HG03432 (cell line): ENCODE measurements at regions not wholly inside any gene's neighbourhood (a gene's known extent, or its start where the extent isn't known, plus 50 kb on each side); places are given as distances from the start of the nearest gene placed in this dataset.

ENCODE experiments used
- ATAC-seq: cut with Tn5 transposase; IDR thresholded peaks from one replicate; pipeline ENCODE4 v1.9.1; 2021; ENCODE audit warnings: mild to moderate bottlenecking, moderate library complexity; ENCODE audit not compliant: unreplicated experiment

DNA sequence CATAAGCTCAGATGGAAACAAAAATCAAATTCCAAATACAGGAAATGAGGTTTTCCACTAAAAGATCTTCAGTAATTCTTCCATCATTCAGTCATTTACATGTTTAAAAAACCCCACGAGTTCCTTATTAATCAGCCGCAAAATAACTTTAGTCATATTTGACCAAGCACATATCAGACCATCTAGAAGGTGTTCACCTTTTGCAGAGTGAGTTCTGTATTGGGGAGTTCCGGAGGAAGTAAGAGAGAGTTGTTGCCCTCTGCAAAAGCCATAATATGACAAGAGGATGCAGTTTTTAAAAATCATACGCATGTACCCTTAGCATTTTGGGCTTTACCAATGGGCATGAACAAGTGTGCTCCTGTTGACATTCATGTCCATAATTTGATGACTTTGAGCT lies 61.6 kb downstream of the CCR1 start:
- no peak for ATAC-seq

DNA sequence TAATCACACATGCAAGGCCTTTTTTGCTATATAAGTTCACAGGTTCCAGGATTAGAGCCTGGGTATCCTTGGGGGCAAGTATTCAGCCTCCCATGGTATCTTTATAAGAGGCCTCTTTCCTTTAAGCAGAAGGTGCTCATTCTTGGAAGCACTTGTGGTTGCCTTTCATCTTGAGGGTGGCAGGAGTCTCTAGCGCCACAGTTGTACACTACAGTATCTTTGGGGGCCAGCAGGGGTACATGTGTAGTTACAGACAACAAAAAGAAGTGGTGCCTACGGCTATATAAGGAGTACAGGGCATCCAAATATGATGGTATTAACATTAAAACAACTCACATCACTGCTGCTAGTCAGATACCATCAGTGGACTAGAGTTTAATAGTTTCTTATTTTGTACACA lies 62.1 kb downstream of the CCR1 start:
- ATAC-seq, result no peak

DNA sequence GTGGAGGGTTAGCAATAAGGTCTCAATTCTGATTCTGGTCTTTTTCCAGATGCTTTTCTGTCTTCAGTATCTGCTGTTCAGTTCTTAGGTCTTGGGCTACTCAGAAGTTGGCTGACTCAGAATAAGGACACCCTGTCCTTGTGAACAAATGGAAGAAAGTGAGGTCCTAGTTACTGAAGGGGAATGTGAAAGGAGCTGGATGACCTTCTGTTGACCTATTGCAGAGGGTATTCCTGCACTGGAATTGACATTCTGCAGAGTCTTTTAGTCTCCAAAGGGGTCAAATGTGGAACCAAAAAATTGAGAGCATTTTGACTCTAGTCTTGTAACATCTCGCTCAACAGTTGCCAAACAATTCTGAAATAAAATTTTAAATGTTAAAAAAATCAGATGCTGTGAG lies 63.0 kb downstream of the CCR1 start:
- ATAC-seq, result no peak

DNA sequence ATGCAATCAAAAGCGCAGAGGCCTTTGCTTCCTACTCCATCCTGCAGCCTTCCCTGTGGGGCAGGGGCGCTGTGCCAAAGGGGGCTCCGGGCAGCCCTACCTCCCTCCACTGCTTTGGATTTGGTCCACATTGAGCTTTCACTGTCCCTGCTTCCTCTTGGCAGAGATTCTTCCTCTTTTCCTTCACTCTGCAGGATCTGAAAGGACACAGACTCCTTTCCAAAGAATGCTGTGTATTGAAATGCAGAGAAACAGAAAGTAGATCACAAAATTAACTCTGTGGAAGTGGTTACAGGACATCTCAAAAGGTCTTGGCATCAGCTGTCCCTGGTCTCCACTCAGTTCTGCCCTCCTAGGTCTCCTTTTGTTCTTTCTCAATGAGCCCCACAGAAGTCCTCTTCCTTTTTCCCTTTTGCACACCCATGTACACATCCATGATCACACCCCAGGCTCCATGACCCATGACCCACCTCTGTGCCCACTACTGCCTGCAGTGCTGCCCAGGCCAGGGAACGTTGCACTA lies 64.1 kb downstream of the CCR1 start:
- ATAC-seq, result no peak

DNA sequence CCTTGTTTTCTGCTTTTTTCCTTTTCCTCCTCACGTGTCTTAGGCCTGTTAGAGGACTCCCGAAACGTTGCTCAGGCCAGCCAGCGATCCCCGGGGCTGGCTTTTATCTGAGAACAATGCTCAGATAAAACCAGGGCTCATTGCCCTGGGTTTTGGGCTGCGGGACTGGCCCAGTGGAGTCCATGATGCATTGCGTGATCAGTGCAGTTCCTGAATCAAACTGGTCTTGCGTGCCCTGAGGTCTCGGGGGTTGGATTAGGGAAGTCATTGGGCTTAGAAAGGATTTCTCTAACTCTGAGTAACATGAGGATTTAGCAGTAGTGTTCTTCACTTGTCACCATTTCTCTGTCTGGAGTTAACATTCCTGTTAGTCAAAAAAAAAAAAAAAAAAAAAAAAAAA lies 66.3 kb downstream of the CCR1 start:
- ATAC-seq, result no peak

DNA sequence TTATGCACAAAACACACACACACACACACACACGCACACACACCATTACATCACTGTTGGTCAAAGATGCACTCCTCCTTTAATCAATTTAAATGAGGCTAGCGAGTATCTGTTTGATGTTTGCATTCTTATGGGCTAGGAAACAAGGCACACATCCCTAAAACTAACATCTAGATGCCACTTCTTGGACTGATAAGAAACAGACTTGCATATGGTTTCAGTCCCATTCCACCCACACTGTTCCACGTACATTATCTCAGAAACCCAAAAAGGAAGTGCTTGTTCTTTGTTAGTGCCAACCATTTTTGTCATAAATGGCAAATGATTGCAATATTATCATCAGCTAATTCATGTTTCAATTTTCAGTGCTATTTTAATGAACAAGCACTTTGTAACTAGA lies 69.5 kb downstream of the CCR1 start:
- no peak for ATAC-seq

DNA sequence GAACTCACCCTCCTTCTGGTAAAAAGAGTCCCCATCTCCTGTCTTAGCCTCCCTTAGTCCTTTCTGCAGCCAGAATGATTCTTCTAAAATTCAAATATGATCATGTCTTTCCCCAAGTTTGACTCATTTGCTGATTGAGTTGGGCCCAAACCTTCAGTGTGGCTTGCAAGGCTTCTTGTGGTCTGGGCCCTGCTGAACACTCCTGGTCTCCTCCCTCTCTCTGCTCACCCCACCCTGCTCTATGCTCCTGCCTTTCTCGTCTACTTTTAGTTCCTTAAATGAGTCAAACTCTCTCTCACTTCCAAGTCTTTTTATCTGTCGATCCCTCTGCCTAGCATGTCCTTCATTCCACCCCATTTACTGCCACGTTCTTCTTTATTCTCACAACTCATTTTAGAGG lies 72.6 kb downstream of the CCR1 start:
- ATAC-seq, result no peak

DNA sequence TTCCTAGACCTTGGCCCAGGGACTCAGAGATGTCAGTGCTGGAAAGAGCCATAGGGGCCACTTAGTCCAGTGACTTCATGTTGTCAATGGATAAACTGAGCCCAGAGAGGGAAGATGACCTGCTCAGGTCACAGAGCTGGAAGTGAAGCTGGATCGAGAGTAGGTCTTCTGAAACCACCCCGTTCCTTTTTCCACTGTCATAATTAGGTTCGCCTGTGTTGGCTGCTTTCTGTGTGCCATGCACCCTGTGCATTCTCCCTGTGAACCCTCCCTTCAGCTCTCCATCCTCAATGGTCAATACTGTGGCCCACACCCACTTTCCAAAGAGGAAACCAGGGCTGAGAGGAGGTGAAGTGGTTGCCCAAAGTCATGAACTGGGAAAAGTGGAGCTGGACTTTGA lies 74.8 kb downstream of the CCR1 start:
- no peak for ATAC-seq

DNA sequence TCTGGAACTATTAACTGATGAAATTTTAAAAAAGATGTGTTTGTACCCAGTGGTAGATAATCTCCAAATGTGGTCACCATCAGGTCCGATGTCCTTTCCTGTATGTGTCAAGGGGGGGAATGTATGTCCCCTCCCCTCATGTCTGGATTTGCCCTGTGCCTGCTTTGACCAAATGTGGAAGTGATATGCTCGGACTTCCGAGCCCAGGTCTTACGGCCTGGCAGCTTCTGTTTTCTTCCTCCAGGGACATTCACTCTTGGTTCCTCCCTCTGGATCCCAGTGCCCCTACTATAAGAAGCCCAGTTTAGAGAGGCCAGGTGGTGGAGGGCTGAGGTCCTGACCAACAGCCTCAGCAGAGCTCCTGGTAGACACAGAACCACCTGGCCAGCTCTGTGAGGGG lies 75.5 kb downstream of the CCR1 start:
- no peak for ATAC-seq

DNA sequence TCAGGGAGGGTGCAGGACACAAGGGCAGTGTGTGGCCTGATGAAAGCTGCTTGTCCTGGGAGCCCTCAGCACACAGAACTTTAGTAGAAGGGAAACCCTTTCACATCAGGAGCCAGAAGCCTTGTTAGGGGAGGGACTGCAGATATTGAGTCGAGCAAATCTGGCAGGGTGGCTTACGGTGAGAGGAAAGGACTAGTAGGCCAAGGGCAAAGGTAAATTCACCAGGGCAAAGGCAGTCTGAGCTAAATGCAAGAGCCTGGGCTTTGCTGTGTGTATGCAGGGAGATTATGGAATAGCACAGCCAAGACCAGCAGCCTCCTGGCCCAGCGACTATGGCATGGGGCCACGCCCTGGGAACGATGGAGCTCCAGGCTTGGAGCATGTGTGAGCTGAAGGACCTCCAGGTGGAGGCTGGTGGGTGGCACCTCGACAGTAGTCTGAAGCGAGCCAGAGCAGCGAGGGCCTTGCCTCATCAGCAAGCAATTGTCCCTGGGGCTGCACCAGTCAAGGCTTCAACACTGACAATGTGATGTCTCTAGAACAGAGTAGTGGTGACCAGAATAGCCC lies 76.1 kb downstream of the CCR1 start:
- no peak for ATAC-seq

DNA sequence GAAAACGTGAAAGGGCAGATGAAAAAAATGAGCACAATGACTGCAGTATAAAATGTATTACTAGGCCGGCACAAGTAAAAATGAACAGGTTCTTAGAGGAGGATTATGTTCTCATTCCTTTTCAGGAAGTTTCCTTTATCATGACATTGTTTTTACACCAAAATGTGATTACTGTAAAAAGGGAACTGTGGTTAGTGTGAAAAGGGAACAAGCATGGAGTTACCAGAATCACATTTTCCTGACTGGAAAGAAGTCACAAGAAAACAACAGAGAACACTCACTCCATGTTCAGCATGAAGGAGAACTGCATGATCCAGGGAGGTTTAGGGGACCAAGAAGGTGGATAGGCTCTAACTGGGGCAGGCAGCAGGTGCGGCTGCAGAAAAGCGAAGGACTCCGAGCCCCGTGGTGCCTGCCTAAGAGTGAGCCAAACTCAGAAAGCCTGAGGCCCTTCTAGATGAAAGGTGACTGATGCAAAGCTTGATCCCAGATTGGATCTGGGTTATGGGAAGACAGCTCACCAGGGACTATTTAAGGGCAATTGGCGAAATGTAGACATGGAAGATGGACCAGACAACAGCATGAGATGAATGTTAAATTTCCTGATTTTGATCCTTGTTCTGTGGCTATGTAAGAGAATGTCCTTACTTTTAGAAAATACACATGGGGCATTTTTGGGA lies 77.3 kb downstream of the CCR1 start:
- ATAC-seq, result no peak

DNA sequence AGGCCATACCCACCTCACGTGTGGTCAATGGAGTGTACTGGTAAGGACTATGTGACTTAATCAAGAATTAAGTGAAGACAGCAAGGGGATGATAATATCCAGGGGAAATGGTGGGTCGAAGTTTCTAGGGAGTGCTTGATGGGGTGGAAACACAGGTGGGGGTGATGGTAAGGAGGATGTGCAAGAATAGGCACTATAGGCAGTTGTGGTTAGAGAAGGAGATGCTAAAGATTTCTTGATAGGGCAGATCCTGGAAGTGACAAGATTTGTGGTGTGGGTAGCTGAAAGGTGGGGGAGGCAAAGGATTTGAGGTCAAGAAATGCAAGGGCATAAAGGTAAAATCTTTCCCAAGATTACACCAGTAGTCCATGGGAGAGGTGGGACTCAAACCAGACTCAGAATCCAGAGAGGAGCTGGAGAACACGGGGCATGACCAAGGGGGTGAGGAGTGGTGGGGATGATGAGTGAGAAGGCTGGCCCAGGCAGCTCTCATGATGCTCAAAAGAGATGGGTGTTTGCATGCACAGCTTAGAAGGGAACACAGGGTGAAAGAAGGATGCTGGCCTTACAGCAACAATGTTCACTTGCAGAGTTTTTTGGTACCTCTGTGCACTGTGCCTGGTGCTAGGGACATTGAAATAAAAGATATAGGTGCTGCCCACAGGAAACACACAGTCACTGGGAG lies 78.4 kb downstream of the CCR1 start:
- ATAC-seq, result no peak

DNA sequence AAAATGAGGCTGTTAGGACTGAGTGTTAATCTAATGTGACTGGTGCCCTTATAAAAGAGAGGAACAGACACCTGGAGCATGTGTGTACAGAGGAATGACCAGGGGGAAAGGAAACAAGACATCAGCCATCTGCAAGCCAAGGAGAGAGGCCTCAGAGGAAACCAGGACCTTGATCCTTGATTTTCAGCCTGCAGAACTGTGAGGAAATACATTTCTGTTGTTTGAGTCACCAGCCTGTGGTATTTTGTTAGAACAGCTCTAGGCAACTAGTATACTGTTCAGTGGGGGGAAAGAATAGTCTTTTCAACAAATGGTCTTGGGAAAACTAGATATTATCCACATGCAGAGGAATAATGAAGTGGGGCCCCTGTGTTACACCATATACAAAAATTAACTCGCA lies 80.6 kb downstream of the CCR1 start:
- ATAC-seq, result no peak

DNA sequence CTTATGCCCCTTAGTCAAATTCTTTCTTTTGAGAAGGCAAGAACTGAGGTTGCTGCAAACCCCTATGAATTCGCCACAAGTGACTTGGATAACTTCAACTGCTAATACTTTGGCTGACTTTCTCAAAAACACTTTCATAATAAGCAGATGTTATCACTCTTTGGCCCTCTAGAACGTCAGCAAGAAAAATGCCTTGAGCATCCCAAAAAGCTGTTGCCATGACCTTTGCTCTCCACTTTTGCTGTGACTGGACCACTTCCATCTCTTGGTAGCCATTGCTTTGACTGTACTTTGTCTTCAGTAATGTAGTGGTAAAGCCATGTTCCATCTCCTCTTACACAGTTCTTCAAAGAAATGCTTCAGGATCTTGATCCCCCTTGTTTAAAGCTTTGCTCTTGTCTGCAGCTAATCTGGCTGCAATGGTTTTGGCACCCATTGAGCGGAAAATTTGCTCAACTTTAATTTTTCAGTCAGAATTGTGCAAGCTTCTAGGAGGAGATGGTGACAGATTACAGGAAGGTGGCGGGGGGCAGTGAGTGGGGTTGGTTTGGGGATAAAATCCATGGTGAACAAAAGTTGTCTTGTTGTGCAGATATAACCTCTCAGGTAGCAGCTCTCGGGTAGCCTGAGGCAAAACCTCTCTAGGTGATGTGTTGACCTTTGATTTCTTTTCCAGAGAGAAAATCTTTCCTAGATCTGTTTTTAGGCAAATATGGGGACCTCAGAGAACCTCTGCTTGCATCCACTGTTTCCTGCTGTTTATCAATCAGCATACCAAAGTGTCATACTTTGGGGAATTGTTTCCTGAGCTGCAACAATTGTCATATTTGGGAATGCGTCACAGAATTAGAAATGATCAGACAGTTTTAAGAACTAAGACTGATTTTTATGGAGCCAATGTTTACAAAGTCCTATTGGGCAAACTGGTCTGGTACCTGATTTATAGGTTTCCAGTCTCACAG lies 83.6 kb downstream of the CCR1 start:
- no peak for ATAC-seq

DNA sequence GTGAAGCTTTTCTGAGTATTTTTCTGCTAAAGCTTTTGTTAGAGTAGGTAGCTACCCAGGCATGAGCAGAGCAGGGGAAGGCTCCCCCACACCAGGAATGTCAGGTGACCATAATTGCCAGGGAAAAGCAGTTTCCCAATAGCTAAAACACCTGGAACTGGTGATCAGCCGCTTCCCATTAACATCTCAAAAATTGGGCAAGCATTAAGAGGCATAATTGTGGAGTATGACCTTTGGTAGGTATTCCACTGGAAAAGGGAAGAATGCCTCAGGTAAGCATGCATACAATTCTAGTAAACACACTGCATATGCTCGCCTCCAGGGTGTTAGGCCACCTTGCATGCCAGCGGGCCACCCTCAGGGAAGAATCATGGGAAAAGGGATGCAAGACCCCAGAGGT lies 84.5 kb downstream of the CCR1 start:
- no peak for ATAC-seq

DNA sequence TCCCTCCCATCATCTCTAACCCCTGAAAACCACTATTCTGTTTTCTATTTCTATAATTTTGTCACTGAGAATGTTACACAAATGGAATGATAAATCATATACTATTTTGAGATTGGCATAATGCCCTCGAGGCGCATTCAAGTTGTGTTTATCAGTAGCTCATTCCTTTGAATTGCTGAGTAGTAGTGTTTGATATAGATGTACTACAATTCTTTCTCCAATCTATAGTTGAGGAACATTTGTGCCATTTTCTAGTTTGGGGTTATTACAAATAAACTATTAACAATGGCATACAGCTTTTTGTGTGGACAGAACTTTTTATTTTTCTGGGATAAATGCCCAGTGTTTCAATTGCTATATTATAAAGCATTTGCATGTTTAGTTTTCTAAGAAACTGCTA lies 86.0 kb downstream of the CCR1 start:
- no peak for ATAC-seq

DNA sequence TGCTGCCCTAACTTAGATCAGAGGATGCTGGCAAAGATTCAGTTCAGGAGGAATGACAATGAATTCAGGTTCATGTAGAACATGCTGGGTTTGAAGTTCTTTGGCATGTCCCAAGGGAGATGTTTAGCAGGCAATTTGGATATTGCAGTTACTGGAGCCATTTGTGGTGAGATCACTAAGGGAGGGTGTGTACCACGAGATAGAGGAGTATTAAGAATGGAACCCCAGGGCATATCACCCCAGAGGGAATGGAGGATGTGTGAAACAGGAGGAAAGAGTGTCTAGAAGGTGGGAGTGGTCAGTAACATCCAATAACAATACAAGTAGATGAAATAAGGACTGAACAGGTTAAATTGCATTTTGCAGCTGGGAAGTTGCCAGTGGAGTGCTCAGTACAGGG lies 87.1 kb downstream of the CCR1 start:
- ATAC-seq, result no peak

DNA sequence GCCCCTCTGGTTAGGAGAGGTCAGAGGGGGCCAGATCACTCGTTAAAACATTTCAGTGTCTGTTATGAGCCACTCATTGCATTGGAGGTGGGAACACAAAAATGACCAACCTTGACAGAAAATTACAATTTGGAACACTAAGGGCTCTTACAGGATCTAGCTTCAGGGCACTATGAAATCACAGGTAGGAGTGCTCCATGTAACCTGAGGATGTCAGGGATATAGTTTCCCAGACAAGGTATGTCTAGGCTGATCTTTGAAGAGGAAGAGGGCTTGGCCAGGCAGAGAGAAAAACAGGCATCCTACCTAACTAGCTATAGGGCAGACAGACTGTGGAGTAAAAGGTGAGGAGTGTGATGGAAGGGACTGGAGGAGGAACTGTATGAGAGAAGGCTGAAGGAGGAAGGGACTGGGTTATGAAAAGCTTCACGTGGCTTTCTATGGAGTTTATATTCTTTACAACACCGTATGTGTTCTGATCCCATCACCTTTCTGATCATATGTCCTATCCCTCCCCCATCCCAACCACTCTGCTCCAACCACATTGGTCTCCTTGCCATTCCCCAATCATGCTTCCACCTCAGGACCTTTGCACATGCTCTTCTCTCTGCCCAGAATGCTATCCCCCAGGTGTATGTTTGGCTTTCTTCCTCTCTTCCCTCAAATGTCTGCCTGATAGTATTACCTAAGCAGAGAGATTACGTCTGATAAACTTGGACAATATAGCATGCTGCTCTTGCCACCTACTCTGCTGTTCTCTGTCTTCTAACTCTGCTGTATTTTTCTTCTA lies 88.2 kb downstream of the CCR1 start:
- ATAC-seq, result no peak

DNA sequence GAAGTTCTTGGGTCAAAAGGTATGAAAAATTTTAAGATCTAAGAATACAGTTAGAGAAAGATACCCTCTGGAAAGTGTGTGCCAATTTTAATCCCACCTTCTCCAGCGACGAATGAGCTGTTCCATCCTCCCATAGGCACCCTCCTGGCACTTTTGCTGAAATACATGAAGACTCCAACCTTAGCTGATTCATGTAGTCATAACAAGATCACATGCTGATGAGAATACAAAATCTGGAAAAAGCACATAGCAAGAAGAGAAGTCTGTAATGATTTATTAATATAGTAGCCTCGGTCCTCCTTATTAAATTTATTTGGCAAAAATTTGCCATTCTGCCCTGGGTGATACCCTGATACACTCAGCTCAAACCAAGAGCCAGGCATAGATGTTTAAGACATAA lies 88.9 kb downstream of the CCR1 start:
- ATAC-seq, result no peak

DNA sequence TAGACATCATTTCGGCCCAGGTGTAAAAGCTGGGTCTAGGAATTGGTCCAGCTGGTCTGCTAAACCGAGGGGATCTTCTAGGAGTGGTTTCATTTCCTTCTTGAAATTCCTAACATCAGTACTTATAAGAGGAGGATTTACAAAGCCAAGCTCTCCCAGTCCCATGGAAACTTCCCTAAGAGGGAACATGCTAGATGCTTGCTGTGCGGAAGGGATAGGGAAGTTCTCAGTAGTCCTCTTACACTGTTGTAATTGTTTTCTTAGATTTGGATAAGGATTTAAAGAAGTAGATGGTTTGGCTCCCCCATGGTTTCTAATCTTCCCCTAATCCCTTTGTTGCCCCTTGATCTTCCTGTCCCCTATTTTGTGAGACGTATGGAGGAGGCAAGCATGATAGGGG lies 89.7 kb upstream of the XCR1 start:
- no peak for ATAC-seq
